MM.1S (cell line): ENCODE measurements at regions not wholly inside any gene's neighbourhood (a gene's known extent, or its start where the extent isn't known, plus 50 kb on each side); places are given as distances from the start of the nearest gene placed in this dataset.

Experiments used
- EZH2 ChIP-seq: fragments of 300-600 bp; sonication (generic); optimal IDR thresholded peaks from 2 replicates; pipeline ENCODE3; 2017; ENCODE audit warnings: low read depth, mild to moderate bottlenecking, antibody characterized with exemption, low read length, mixed read lengths
- EZH2phosphoT487 ChIP-seq: fragments of 300-600 bp; sonication (generic); IDR thresholded peaks from 2 replicates; pipeline ENCODE4 v1.6.1; 2018; ENCODE audit warnings: antibody characterized with exemption, low read length
- TF ChIP-seq, protein P1 (sequence below): fragments of 300-600 bp; sonication (generic); IDR thresholded peaks from 2 replicates; pipeline ENCODE4 v1.5.1; 2016; ENCODE audit warnings: antibody characterized with exemption, low read length, mixed read lengths

DNA sequence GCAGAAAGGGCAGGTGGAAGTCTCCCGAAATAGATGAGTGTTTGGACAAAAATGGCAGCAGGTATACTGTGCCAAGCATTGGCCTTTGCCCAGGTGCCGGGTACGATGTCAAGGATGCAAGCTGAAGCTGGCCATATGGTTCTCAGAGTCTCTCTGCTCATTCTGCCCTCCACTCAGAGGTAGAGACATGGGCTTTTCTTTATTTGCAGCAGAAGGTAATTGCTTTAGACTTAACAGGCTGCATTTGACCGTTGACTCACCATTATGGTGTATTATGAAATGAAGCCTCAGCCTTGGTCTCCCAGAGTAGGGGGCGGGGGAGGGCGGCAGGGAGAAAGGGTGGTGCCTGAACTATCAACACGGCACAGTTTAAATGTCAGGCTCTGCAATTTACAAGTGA lies 969.1 kb upstream of the EEF2KMT start:
- TF ChIP-seq EZH2 (no peak), EZH2phosphoT487 (no peak)
- TF ChIP-seq, protein P1, sequence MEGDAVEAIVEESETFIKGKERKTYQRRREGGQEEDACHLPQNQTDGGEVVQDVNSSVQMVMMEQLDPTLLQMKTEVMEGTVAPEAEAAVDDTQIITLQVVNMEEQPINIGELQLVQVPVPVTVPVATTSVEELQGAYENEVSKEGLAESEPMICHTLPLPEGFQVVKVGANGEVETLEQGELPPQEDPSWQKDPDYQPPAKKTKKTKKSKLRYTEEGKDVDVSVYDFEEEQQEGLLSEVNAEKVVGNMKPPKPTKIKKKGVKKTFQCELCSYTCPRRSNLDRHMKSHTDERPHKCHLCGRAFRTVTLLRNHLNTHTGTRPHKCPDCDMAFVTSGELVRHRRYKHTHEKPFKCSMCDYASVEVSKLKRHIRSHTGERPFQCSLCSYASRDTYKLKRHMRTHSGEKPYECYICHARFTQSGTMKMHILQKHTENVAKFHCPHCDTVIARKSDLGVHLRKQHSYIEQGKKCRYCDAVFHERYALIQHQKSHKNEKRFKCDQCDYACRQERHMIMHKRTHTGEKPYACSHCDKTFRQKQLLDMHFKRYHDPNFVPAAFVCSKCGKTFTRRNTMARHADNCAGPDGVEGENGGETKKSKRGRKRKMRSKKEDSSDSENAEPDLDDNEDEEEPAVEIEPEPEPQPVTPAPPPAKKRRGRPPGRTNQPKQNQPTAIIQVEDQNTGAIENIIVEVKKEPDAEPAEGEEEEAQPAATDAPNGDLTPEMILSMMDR, result no peak
